ENCODE measurements at regions not wholly inside any gene's neighbourhood (a gene's known extent, or its start where the extent isn't known, plus 50 kb on each side); places are given as distances from the start of the nearest gene placed in this dataset.

- TF ChIP-seq POLR2AphosphoS5 (IDR thresholded peaks at IDR 0.05; ENCODE audit: low read depth, low read length): no peak
- TF ChIP-seq POLR2A (IDR thresholded peaks at IDR 0.05; ENCODE audit: low read depth, low read length): no peak
Measured at GRCh38 chr14:97946240-97946639, 1149.1 kb downstream of the VRK1 start.

All from GM12891 (cell line).